ENCODE measurements at regions not wholly inside any gene's neighbourhood (a gene's known extent, or its start where the extent isn't known, plus 50 kb on each side); places are given as distances from the start of the nearest gene placed in this dataset.

DNA sequence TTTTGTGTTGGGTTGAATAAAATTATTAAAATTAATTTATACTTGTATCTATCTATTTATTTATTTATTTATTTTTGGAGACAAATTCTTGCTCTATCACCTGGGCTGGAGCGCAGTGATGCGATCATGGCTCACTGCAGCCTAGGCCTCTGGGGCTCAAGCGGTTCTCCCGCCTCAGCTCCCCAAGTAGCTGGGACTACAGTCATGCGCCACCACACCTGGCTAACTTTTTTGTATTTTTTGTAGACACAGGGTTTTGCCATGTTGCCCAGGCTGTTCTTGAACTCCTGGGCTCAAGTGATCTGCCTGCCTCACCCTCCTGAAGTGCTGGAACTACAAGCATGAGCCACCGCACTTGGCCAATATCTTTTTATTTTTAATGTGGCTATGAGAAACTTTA lies 134.7 kb upstream of the SPDL1 start:
- no peak for DNase-seq (ENCODE audit: low read depth)

DNA sequence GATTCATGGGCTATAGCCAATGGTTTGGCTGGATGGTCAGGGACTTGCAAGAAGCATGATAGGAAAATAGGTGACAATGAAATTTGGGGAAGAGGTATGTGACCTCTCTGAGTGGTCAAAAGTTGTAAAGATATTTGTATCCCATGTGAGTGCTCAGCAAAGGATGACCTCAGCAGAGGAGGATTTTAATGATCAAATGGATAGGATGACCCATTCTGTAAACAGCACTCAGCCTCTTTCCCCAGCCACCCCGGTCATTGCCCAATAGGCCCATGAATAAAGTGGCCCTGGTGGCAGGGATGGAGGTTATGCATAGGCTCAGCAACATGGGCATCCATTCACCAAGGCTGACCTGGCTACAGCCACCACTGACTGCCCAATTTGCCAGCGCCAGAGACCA lies 138.4 kb upstream of the SPDL1 start:
- DNase-seq (ENCODE audit: low read depth), result no peak

DNA sequence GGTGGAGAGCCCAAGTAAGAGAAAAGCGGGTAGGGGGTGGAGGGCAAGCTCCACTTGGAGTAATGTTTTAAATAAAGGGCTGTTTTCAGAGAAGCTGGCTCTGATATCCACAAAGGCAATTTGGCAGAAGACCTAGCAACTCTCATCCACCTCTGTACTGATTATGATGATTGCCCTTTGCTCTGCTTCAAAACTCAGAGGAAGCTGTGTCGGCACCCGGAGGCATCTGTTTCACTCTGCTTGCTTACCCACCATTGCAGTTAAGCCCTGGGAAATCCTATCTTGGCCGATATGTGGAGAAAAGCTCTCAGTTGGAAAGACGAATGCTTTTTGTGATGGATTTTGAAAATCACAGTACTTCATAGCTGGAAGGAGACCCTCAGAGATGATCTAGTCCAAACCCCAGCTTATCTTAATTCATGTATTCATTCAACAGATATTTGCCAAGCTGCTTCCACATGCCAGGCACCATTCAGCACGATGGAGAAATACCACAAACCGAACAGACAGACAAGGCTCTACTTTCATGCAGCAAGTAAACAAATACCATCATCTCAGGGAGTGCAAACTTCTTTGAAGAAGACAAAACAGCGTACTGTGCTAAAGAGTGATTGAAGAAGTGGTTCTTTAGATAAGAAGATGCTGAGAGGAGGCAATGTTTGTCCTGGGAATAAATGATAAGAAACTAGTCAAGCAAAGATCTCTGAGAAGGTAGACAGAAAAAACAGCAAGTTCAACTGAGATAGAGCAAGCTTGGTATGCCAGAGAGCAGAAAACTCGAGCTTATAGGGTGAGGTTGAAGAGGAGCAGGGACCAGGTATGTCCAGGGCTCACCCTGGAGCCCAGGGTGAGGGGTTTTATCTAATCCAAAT lies 140.4 kb upstream of the SPDL1 start:
- DNase-seq (ENCODE audit: low read depth), result no peak

GRCh38 chr5:169442403-169442874 lies 141.1 kb upstream of the SPDL1 start:
- DNase-seq (ENCODE audit: low read depth), result no peak

DNA sequence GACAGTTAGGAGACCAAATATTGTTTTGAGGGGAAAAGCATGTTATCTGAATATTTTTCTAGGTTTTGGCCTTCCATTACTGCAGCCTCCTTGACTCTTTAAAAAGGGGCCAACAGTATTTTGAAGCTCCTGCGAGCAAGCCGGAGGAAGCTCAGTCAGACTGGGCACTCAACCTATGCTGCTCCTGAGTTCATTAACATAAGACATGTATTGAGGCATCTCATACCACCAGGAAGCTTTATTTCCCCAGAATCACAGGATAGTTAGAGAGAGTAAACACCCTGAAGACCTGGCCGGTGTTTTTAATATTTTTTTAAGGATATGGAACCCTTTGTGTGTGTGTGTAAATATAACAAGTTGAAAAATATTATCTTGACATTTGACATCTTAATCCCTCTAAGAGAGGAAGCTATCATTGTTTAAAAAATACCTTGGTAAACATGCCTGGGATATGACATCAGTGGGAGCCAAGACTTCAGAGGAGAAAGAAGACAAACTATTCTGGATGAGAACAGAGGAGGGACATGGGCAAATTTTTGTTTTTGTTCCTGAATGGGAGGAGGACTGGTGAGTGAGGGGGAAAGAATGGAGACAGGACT lies 139.3 kb upstream of the SLIT3 start:
- no peak for DNase-seq (ENCODE audit: low read depth)

- DNase-seq (ENCODE audit: low read depth), result no peak
Measured at GRCh38 chr5:169439362-169439761, 138.4 kb upstream of the SLIT3 start.

GRCh38 chr5:169435506-169436229 lies 134.7 kb upstream of the SLIT3 start:
- no peak for DNase-seq (ENCODE audit: low read depth)

GRCh38 chr5:169433221-169433651 lies 132.3 kb upstream of the SLIT3 start:
- DNase-seq (ENCODE audit: low read depth), result no peak

- peak; percentile 28 for DNase-seq (ENCODE audit: low read depth)
Measured at GRCh38 chr5:169431386-169431785, 130.4 kb upstream of the SLIT3 start.

- no peak for DNase-seq (ENCODE audit: low read depth)
Measured at GRCh38 chr5:169430671-169431070, 129.7 kb upstream of the SLIT3 start.

GRCh38 chr5:169429044-169429443 lies 128.1 kb upstream of the SLIT3 start:
- peak; percentile 31 for DNase-seq (ENCODE audit: low read depth)

DNA sequence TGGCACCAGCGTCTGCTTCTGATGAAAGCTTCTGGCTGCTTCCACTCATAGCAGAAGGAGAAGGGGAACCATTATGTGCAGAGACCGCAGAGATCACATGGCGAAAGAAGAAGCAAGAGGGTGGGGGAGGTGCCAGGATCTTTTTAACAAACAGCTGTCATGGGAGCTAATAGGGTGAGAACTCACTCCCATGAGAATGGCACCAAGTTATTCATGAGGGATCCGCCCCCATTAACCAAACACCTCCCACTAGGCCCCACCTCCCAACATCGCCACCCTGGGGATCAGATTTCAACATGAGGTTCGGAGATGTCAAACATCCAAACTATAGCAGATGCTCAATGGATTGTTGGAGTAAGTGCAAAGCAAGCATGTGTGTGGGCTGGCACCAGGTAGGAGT lies 125.8 kb upstream of the SLIT3 start:
- DNase-seq (ENCODE audit: low read depth), result no peak

- no peak for DNase-seq (ENCODE audit: low read depth)
Measured at GRCh38 chr5:169424670-169425378, 123.9 kb upstream of the SLIT3 start.

DNA sequence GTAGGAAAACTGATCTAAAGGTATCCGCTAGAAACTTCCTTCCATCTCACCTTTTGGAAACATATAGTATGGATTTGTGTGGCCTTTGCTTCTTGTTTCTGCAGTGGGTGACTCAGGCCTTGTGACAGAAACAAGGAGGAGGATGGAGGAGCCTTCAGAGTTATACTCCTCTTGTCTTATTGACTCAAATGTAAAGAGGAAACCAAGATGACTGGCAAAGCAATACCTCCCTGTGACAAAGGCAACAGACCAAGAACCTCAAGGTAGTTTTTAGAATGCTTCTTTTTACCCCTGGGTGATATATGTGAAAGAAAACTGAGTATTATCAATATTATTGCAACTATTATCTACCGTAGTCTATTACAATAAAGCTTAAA lies 123.3 kb upstream of the SLIT3 start:
- DNase-seq (ENCODE audit: low read depth), result no peak

GRCh38 chr5:169423580-169424278 lies 122.8 kb upstream of the SLIT3 start:
- no peak for DNase-seq (ENCODE audit: low read depth)

DNA sequence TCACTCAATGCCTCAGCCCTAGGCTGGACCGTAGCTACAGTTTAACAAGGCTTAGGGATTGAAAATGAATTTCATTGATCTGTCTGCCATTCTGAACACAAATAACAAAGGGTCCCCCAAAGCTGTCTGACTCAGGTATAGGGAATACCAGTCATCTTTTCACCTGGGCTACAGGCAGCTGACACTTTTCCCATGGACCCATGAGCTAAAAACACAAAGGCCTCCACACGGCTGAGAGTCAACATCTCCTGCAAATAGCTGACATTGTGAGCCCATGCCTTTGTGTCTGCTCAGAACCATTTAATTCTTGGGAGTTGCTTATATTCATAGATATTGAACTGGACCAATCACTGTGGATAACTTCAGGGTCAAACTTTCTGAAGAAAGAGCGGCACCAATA lies 121.1 kb upstream of the SLIT3 start:
- DNase-seq (ENCODE audit: low read depth), result no peak

DNA sequence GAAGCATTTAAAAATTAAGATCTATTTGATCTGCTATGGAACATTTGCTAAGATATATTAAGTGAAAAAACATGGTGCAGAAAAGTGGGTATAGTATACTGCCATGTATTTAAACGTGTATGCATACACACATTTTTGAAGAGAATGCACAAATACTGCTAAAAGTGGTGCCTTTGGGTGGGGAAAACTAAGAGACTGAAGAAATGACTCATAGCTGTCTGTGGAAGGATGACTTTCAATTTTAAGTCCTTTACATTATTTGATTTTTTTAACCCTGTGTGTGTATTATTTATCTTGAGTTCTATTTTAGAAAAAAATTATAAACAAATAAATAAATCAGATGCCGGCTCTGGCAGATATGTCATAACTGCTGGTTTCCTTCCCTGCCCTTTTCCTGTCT lies 120.7 kb upstream of the SLIT3 start:
- no peak for DNase-seq (ENCODE audit: low read depth)

DNA sequence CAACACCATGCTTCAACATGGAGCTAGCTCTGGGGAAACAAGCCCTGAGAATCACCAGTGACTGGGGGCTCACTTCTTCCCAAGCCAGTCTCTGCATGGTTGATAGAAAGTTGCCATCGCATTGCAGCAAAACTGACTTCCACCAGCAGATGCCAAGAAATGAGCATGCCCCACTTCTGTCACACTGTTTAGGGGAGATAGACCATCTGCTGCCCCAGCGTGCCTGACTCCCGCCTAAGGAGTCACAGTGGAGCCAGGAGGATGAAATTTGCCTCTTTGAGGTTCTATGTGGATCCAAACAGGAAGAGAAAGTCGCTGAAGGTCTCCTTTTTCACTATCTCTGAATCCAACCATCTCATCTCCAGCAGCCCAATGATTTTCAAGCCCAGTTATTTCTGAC lies 116.7 kb upstream of the SLIT3 start:
- no peak for DNase-seq (ENCODE audit: low read depth)

DNA sequence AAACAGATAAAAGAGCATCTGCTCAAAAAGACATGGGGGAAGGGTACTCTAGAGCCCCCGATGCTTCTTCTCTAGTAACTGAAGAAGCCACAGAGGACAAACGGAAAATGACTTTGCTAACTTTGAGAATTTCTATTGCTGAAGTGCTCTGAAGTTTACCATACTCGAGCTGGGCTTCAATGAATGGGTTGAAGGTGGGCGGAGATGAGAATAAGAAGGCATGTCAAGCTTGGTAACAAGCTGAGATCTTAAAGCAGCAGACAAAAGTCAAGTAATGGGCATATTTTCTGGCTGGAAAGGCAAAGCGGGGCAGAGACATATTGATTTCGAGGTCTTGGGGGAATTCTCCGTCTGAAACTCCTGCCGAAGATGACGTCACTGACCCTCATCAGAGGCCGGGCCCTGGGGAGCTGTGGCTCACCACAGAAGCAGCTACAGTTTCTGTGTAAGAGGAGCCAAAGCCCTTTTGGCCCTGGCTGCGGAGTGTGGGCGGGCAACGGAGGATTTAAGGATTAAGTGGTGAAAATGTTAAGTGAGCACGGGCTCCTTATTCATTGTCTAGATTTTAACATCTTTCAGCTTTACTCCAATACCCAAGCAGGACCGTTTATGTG lies 115.8 kb upstream of the SLIT3 start:
- peak; percentile 87 for DNase-seq (ENCODE audit: low read depth)

DNA sequence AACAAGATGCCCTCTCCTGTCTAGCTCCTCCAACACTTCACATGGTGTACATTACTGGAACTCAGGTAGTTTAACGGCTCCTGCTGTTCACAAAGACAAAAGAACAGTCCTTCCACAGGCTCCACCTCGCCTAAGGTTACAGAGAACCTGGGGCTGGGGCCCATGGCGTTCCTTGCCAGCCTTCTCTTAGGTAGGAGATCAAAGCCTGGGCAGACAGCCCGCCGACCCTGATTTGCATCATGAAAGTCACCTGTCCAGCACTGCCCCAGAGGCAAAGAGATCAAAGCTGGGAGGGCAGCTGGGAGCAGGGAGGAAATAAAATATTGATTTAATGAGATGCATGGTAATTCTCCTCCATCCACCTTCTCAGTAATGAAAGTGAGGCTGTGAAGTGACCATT lies 115.0 kb upstream of the SLIT3 start:
- no peak for DNase-seq (ENCODE audit: low read depth)

DNA sequence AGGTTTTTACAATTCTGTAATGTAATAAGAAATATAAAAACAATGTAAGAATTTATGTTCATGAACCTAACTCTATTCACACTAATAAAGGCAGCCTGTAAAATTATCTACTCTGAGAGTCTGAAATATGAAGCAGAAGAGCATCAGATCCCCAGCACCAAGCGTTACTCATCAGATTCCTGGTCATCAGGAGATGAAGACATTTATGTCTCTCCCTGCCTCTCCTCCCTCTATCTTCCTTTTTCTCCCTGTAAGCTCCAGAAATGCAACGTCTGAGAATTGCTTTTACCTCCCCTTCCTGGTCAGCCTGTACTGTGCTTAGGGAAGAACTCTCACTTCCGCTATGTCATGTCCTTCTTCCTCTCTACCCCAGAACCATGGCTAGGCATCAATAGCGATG lies 114.4 kb upstream of the SLIT3 start:
- no peak for DNase-seq (ENCODE audit: low read depth)
